Stimulated activated CD4-positive, alpha-beta T cell treated with anti-CD3 and anti-CD28 coated beads, Interleukin-4, amount 100 ng/mL, for 1 hour (primary cell): ENCODE measurements at regions not wholly inside any gene's neighbourhood (a gene's known extent, or its start where the extent isn't known, plus 50 kb on each side); places are given as distances from the start of the nearest gene placed in this dataset.
"Not testable (repeated sequence)": the region's sequence is repeated elsewhere in the genome, so short reads cannot be mapped to it uniquely, and the experiment has no call there.

Source experiments
- DNase-seq: peaks from one replicate; pipeline ENCODE4 v3.0.0-alpha.2; 2020

DNA sequence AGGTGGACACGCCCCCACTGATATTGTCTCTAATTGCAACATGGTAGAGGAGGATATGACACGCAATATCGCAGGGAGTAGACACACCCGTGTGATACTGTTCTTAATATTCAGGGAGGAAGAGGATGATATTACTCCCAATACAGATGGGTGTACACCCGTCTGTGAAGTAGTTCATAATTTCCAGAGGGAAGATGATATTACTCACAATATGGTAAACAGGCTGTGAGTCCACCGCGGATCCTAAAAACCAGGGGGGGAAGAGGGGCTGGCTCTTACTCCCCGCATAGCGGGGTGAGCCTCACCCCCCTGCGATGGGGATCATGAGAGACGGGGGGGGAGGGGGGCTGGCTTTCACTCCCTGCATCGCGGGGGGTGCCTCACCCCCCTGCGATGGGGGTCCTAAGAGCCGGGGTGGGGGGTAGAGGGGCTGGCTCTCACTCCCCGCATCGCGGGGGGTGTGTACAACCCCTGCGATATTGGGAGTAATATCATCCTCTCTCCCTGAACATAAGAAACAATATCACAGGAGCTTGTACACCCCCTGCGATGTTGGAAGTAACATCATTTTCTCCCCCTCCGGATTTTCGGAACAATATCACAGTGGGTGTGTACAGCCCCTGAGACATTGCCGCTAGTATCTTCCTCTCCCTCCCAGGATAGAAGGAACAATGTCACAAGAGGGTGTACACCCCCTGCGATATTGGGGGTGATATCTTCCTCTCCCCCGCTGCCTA is 52.2 kb upstream of the FRG2C start:
- not testable (repeated sequence) for DNase-seq
